ENCODE measurements at regions not wholly inside any gene's neighbourhood (a gene's known extent, or its start where the extent isn't known, plus 50 kb on each side); places are given as distances from the start of the nearest gene placed in this dataset.
A peak's percentile ranks its signal among the peaks of the same experiment; 100 is the strongest.

GRCh38 chr6:56841381-56841749 is 113.5 kb upstream of the BEND6 start:
- H3K27ac Mint-ChIP-seq, result no peak overlapping the region
- peaks cover 20% of the 10 kb centered on the region for H3K4me1 Mint-ChIP-seq
- H3K4me3 Mint-ChIP-seq, result peak overlapping the region; percentile 96

GRCh38 chr6:56840467-56841380 is 114.2 kb upstream of the BEND6 start:
- H3K9me3 Mint-ChIP-seq, result no peaks in the 10 kb centered on the region
- no peak for TF ChIP-seq CTCF (IDR thresholded peaks at IDR 0.05)
- H3K36me3 Mint-ChIP-seq (ENCODE audit: low read depth), result no peaks in the 10 kb centered on the region
- DNase-seq, result no peak
- peaks cover 4% of the 10 kb centered on the region for H3K27me3 Mint-ChIP-seq (ENCODE audit: low read depth, poor library complexity)
- H3K4me1 Mint-ChIP-seq, result peaks cover 20% of the 10 kb centered on the region
- H3K4me3 Mint-ChIP-seq, result peak overlapping the region; percentile 14
- no peak overlapping the region for H3K27ac Mint-ChIP-seq

More at GRCh38 chr6:56841381-56841749, 113.5 kb upstream of the BEND6 start:
- DNase-seq, result no peak
- Mint-ChIP-seq H3K9me3 (no peaks in the 10 kb centered on the region), H3K36me3 (ENCODE audit: low read depth) (no peaks in the 10 kb centered on the region), H3K27me3 (ENCODE audit: low read depth, poor library complexity) (peaks cover 4% of the 10 kb centered on the region)
- no peak for TF ChIP-seq CTCF (IDR thresholded peaks at IDR 0.05)

- Mint-ChIP-seq H3K27me3 (ENCODE audit: low read depth, poor library complexity) (peaks cover 4% of the 10 kb centered on the region), H3K4me1 (peaks cover 20% of the 10 kb centered on the region), H3K36me3 (ENCODE audit: low read depth) (no peaks in the 10 kb centered on the region), H3K9me3 (no peaks in the 10 kb centered on the region), H3K27ac (no peak overlapping the region), H3K4me3 (no peak overlapping the region)
- no peak for DNase-seq
- TF ChIP-seq CTCF (IDR thresholded peaks at IDR 0.05), result no peak
These were observed 115.2 kb upstream of the BEND6 start for GRCh38 chr6:56839533-56840183.

- Mint-ChIP-seq H3K27ac (no peak overlapping the region), H3K9me3 (no peaks in the 10 kb centered on the region), H3K4me1 (peaks cover 20% of the 10 kb centered on the region), H3K4me3 (no peak overlapping the region), H3K27me3 (ENCODE audit: low read depth, poor library complexity) (peaks cover 4% of the 10 kb centered on the region), H3K36me3 (ENCODE audit: low read depth) (no peaks in the 10 kb centered on the region)
- no peak for TF ChIP-seq CTCF (IDR thresholded peaks at IDR 0.05)
- no peak for DNase-seq
These were observed 115.9 kb upstream of the BEND6 start for GRCh38 chr6:56838965-56839364.

GRCh38 chr6:56838016-56838555 is 116.8 kb upstream of the BEND6 start:
- H3K9me3 Mint-ChIP-seq, result no peaks in the 10 kb centered on the region
- no peaks in the 10 kb centered on the region for H3K36me3 Mint-ChIP-seq (ENCODE audit: low read depth)
- no peak for DNase-seq
- no peak overlapping the region for H3K27ac Mint-ChIP-seq
- peaks cover 4% of the 10 kb centered on the region for H3K27me3 Mint-ChIP-seq (ENCODE audit: low read depth, poor library complexity)
- H3K4me1 Mint-ChIP-seq, result peaks cover 20% of the 10 kb centered on the region
- no peak overlapping the region for H3K4me3 Mint-ChIP-seq
- no peak for TF ChIP-seq CTCF (IDR thresholded peaks at IDR 0.05)
